Fibroblast of mammary gland (primary cell): ENCODE measurements at regions not wholly inside any gene's neighbourhood (a gene's known extent, or its start where the extent isn't known, plus 50 kb on each side); places are given as distances from the start of the nearest gene placed in this dataset.

Experiments used
- DNase-seq: peaks from one replicate; pipeline ENCODE4 v3.0.0-alpha.2; 2010; ENCODE audit warnings: low read depth
- H3K4me3 ChIP-seq: 2 replicates; pipeline ENCODE4 v1.5.1; 2011; ENCODE audit warnings: low read depth, mild to moderate bottlenecking, low read length, moderate library complexity; ENCODE audit not compliant: control insufficient read depth
- TF ChIP-seq, protein P1 (sequence below): conservative IDR thresholded peaks from 2 replicates; pipeline ENCODE4 v1.5.1; 2011; ENCODE audit warnings: low read depth, low read length, inconsistent platforms; ENCODE audit not compliant: control insufficient read depth, insufficient read depth

DNA sequence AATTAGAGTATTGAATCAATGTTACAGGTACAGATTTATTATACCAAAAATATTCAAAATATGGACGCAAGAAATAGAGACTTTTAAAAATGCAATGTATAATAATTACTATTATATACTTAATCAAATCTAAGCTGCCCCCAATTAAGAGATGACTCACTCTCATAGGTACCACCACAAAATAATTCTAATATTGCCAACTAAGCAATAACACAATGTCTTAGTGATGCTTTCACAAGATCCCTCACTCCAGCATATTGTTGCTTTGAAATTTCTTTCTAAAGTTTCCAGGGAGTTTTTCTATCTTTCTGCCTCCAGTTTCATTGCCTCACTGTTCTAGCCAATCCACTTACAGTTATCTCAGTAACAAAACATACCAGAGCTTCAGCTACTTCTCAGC lies 270.0 kb upstream of the PABPC4L start:
- no peak overlapping the region for H3K4me3 ChIP-seq
- TF ChIP-seq, protein P1, sequence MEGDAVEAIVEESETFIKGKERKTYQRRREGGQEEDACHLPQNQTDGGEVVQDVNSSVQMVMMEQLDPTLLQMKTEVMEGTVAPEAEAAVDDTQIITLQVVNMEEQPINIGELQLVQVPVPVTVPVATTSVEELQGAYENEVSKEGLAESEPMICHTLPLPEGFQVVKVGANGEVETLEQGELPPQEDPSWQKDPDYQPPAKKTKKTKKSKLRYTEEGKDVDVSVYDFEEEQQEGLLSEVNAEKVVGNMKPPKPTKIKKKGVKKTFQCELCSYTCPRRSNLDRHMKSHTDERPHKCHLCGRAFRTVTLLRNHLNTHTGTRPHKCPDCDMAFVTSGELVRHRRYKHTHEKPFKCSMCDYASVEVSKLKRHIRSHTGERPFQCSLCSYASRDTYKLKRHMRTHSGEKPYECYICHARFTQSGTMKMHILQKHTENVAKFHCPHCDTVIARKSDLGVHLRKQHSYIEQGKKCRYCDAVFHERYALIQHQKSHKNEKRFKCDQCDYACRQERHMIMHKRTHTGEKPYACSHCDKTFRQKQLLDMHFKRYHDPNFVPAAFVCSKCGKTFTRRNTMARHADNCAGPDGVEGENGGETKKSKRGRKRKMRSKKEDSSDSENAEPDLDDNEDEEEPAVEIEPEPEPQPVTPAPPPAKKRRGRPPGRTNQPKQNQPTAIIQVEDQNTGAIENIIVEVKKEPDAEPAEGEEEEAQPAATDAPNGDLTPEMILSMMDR = no peak
- DNase-seq = no peak

DNA sequence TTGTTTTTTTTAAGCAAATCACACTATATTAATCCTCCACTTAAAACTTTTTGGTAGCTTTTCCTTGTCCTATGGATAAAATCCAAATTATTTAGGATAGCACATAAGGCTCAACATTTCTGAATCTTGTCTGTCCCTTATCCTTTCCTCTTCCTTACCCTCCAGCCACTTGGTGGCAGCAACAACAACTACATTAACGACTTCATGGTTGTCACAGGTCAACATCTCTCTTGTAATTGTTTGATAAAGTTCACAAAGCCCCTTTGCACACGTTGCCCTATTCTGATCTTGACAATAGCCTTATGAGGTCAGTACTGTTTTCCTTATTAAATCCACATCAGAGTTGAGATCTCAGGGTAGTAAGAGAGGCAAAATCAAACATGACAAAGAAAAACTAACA lies 269.0 kb upstream of the PABPC4L start:
- TF ChIP-seq, protein P1 = no peak
- no peak overlapping the region for H3K4me3 ChIP-seq

DNA sequence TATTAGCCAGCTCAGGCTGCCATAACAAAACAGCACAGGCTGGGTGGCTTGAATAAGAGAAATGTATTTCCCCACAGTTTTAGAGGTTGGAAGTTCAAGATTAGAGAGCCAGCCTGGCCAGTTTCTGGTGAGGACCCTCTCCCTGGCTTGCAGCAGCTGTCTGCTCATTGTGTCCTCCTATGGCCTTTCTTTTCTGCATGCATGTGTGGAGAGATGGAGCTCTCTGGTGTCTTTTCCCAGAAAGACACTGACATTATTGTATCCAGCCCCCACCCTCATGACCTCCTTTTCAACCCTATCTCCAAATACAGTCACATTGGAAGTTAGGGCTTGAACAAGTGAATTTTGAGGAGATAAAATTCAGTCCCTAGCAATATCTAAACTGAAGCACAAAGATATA lies 263.8 kb upstream of the PABPC4L start:
- TF ChIP-seq, protein P1 = no peak
- no peak for DNase-seq
- H3K4me3 ChIP-seq = no peak overlapping the region

More for the DNA sequence above, 269.0 kb upstream of the PABPC4L start:
- DNase-seq = peak; percentile 0

DNA sequence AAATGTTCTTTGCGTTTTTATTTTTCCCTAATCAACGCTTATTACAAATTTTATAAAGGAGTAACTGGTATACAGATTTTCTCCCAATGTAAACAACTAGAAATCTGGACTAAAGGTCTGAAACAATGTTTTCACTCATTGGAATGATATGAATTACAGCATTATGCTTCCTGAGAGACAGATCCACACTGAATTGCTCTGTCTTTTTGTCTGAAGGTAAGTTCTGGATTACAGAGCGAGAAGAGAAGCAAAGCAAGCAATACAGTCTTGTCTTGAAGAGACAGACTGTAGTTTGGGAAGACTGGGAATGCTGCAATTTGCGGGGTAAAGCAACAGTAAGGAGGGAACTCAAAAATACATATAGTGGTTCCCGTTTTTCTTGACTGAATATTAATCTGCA lies 262.2 kb upstream of the PABPC4L start:
- no peak overlapping the region for H3K4me3 ChIP-seq
- DNase-seq = no peak
- TF ChIP-seq, protein P1 = no peak

DNA sequence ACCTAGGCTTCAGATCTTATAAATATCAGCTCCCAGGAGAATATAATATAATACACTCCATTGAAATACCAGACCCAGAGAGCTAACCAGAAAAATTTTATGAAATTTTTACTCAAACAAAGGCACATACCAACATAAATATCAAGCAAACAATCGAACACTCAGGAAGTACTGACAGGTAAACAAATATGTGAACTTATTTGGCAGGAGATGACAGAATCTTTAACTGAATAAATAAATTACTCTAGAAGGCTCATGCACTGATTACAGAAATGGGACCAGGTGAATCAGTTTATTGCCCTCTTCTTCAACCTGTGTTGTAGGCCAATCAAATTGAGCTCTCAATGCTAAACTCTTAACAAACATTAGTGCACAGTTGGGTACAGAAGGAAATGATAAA lies 225.2 kb upstream of the PABPC4L start:
- DNase-seq = no peak
- TF ChIP-seq, protein P1 = no peak
- H3K4me3 ChIP-seq = no peak overlapping the region

DNA sequence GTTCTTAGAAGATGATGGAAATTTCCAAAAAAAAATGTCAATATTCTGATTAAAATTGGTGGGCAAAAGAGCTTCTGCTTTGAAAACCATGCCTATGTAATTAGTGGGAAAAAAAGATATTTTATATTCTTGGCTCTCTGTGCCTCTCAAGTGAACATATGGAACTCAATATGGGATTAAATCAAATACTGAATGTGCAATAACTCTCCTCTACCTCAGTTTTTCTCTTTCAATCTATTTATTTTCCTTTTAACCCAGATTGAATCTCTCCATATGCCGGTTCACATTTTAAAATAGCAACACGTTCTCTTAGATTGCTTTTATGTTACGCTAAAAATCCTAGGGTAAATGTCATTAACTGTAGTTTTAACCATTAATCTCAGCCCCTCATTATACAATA lies 224.2 kb upstream of the PABPC4L start:
- no peak overlapping the region for H3K4me3 ChIP-seq
- TF ChIP-seq, protein P1 = no peak
- DNase-seq = no peak

DNA sequence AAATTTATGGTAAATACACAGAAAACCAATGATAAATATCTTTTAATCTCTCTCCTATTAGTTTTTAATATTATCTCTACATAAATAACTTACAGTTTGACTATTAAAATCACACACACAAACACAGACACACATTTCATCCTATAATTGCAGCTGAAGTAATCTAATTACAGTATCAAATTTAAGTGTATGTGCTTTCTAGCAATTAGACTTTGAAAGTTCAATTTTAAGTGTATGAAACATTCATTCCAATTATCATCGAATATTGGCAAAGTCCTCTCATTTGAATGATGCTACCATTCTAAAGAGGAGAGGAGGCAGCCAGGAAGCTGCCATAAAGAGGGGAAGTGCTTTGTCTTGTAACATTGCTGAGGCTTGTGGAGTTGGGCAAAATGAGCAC lies 221.2 kb upstream of the PABPC4L start:
- TF ChIP-seq, protein P1 = no peak
- no peak overlapping the region for H3K4me3 ChIP-seq
- DNase-seq = no peak
